ENCODE measurements at regions not wholly inside any gene's neighbourhood (a gene's known extent, or its start where the extent isn't known, plus 50 kb on each side); places are given as distances from the start of the nearest gene placed in this dataset.

DNA sequence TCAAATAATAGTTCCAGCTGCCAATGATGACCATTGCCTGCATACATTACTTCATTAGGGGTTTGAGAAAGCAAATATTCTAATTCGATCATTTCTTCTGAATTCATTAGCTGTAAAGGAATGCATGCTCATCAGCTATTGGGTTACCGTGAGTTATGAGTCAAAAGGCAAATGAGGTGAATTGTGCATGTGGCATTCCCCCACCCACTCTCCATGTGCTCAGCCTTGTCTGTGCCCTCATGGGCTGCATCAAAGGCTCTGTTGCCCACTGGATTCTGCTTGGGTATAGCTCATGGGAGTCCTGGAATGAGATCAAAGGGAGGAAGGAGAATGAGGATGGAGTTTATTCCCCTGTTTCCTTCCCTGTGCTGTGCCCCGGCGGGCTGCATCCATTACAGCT lies 99.3 kb upstream of the CHRNA7 start:
- TF ChIP-seq POLR2A (IDR thresholded peaks at IDR 0.05) (no peak), EP300 (IDR thresholded peaks at IDR 0.05) (no peak)
- TF ChIP-seq, protein P1, sequence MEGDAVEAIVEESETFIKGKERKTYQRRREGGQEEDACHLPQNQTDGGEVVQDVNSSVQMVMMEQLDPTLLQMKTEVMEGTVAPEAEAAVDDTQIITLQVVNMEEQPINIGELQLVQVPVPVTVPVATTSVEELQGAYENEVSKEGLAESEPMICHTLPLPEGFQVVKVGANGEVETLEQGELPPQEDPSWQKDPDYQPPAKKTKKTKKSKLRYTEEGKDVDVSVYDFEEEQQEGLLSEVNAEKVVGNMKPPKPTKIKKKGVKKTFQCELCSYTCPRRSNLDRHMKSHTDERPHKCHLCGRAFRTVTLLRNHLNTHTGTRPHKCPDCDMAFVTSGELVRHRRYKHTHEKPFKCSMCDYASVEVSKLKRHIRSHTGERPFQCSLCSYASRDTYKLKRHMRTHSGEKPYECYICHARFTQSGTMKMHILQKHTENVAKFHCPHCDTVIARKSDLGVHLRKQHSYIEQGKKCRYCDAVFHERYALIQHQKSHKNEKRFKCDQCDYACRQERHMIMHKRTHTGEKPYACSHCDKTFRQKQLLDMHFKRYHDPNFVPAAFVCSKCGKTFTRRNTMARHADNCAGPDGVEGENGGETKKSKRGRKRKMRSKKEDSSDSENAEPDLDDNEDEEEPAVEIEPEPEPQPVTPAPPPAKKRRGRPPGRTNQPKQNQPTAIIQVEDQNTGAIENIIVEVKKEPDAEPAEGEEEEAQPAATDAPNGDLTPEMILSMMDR (IDR thresholded peaks at IDR 0.05) = no peak
